ENCODE measurements at regions not wholly inside any gene's neighbourhood (a gene's known extent, or its start where the extent isn't known, plus 50 kb on each side); places are given as distances from the start of the nearest gene placed in this dataset.
"Not testable (repeated sequence)": the region's sequence is repeated elsewhere in the genome, so short reads cannot be mapped to it uniquely, and the experiment has no call there.

DNA sequence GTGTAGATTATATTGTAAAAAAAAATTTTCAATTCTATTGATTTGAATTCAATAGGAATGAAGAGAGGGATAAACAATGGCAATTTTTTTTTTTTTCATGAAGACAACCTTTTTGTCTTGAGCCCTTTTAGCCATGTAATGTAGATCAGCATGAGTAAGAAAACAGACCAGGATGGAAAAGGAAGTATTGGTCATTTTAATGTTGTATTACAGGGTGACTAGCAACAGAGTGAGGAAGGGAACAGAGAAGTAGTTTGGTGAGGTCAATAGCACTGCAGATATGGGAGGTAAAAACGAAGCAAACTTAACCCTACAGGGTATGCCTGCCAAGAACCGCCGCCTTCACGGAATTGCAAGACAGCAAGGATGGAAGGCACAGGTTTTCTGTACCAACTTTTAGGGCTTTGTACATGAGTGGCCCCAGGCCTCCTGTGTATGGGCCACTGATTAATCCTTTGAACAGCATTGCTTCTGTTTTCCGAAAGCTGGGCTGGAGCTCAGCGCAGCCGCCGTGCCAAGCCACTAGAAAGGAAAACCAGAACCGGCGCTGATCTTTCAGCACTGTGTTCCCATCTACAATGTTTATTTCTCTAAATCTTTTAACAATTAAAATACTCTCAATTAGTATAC is 383.7 kb downstream of the CENPW start:
- H3K4me3 ChIP-seq (ENCODE audit: low read depth, low read length) = no peak overlapping the region
- no peak for TF ChIP-seq CTCF (IDR thresholded peaks at IDR 0.05; ENCODE audit: borderline replicate concordance, insufficient read depth, low read depth, low read length)

- TF ChIP-seq CTCF (IDR thresholded peaks at IDR 0.05; ENCODE audit: borderline replicate concordance, insufficient read depth, low read depth, low read length) = no peak
- no peak overlapping the region for H3K4me3 ChIP-seq (ENCODE audit: low read depth, low read length)
Measured at GRCh38 chr6:126724821-126725220, 384.9 kb downstream of the CENPW start.

GRCh38 chr6:126726454-126726853 is 386.5 kb downstream of the CENPW start:
- H3K4me3 ChIP-seq (ENCODE audit: low read depth, low read length) = not testable (repeated sequence)

DNA sequence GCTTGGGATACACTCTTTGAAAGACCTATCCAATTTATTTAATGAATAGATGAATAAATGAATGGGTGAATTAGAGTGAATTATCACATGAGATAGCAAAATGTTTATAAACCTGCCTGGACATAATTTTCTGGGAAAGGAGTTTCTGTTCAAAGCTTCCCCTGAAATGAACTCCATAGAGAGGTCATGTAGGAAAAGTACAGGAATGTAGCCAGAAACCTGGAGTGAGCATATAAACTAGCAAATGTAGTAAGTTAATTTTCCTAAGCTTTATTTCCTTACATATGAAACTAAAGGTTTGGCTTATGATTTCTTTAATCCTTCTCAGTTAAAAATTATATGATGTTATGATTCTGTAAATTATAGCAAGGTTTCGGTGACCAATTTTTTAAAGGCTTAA is 380.3 kb upstream of the RSPO3 start:
- H3K4me3 ChIP-seq (ENCODE audit: low read depth, low read length) = no peak overlapping the region
- no peak for TF ChIP-seq CTCF (IDR thresholded peaks at IDR 0.05; ENCODE audit: borderline replicate concordance, insufficient read depth, low read depth, low read length)

GRCh38 chr6:126738641-126739040 is 379.8 kb upstream of the RSPO3 start:
- no peak for TF ChIP-seq CTCF (IDR thresholded peaks at IDR 0.05; ENCODE audit: borderline replicate concordance, insufficient read depth, low read depth, low read length)
- no peak overlapping the region for H3K4me3 ChIP-seq (ENCODE audit: low read depth, low read length)

DNA sequence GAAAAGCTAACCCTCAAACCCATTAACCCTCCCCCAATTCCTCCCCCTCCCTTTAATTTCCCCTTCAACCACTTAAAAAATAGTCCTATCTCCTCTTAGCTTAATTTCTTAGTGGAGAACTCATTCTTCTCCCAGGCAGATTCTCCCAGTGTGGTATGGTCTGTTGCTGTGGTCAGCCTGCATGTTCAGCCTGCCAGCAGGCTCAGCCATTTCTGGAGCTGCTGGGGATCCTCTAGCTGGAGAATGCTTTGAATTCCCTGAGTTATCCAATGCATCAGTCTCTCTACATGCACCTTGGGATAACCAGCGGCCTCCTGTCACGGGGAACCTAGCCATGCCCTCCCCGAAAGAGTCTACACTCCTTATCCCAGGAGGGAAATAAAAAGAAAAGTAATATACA is 375.4 kb upstream of the RSPO3 start:
- no peak for TF ChIP-seq CTCF (IDR thresholded peaks at IDR 0.05; ENCODE audit: borderline replicate concordance, insufficient read depth, low read depth, low read length)
- H3K4me3 ChIP-seq (ENCODE audit: low read depth, low read length) = no peak overlapping the region

- H3K4me3 ChIP-seq (ENCODE audit: low read depth, low read length) = no peak overlapping the region
Measured at GRCh38 chr6:126747728-126748540, 370.5 kb upstream of the RSPO3 start.

More at GRCh38 chr6:126747728-126748540, 370.5 kb upstream of the RSPO3 start:
- no peak for TF ChIP-seq CTCF (IDR thresholded peaks at IDR 0.05; ENCODE audit: borderline replicate concordance, insufficient read depth, low read depth, low read length)
